Ovary (tissue), 3 donors: ENCODE measurements at regions not wholly inside any gene's neighbourhood (a gene's known extent, or its start where the extent isn't known, plus 50 kb on each side); places are given as distances from the start of the nearest gene placed in this dataset.

Source experiments
- EP300 ChIP-seq: sonication (generic); formaldehyde crosslinking; IDR thresholded peaks from one replicate; pipeline ENCODE4 v1.6.1; 2017; ENCODE audit warnings: antibody characterized with exemption
- TF ChIP-seq, protein P1 (sequence below), 3 donors: fragments of 450-650 bp in 2 of 3; fragments of 200-600 bp in 1 of 3; IDR thresholded peaks; one replicate each; pipeline versions ENCODE4 v1.5.1 to v1.8.0; 2016 to 2022; ENCODE audit warnings: antibody characterized with exemption in 3 of 3, mild to moderate bottlenecking in 1 of 3
- donor health status: DM: no; HTN: no; CAD: no.

DNA sequence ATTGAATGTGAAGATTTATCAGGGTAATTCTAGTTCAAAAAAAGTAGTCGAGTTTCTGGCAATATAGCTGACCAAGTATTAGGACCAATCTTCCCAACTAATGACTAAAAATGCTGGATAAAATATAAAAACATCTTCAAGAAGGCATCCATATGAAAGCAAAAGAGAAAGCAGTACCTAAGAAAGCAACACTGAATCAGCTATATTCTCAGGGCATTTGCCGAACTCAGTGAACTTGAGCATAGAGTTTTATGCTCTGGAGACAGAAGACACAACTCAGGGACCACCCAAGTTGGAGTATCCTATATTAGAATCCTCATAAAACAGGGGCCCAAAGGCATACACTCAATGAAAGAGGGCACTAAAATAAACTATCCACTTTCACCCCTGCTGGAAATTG is 103.7 kb upstream of the HNRNPA3 start:
- TF ChIP-seq, protein P1, sequence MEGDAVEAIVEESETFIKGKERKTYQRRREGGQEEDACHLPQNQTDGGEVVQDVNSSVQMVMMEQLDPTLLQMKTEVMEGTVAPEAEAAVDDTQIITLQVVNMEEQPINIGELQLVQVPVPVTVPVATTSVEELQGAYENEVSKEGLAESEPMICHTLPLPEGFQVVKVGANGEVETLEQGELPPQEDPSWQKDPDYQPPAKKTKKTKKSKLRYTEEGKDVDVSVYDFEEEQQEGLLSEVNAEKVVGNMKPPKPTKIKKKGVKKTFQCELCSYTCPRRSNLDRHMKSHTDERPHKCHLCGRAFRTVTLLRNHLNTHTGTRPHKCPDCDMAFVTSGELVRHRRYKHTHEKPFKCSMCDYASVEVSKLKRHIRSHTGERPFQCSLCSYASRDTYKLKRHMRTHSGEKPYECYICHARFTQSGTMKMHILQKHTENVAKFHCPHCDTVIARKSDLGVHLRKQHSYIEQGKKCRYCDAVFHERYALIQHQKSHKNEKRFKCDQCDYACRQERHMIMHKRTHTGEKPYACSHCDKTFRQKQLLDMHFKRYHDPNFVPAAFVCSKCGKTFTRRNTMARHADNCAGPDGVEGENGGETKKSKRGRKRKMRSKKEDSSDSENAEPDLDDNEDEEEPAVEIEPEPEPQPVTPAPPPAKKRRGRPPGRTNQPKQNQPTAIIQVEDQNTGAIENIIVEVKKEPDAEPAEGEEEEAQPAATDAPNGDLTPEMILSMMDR (IDR thresholded peaks at IDR 0.05): no peak
- no peak for TF ChIP-seq EP300
